NCI-H524 (cell line): ENCODE measurements at regions not wholly inside any gene's neighbourhood (a gene's known extent, or its start where the extent isn't known, plus 50 kb on each side); places are given as distances from the start of the nearest gene placed in this dataset.

Experiments used
- DNase-seq, 2 experiments: peaks; one replicate each; lab custom pipeline; 2025; lab: John Stamatoyannopoulos, UW

DNA sequence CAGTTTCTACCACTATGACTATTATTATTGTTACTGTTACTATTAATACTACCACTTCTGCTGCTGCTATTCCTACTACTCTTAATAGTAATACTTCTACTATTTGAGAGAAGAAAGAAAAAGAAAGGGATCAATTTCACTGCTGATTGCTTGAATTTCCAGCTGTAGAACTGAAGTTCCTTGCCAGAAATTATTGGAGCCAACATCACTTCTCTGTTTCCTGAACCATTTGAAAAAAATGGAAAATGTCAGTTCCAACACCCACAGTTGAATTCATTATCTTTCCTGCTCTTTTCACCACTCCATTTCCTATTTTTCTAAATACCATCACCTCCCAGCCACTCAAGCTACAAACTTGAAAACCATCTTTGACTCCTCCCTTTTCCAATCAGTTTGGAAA, 54.1 kb upstream of the PIK3C2G start:
- no peak for DNase-seq

DNA sequence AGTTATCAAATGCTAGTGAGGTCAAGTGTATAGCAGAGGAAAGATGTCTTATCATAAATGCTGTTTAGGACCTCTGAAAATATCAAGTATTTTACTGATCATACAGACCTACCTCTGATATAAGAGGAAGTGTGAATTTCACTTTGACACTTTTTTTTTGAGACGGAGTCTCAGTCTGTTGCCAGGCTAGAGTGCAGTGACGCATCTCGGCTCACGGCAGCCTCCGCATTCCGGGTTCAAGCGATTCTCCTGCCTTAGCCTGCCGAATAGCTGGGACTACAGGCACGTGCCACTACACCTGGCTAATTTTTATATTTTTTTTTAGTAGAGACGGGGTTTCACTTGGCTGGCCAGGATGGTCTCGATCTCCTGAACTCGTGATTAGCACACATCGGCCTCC, 55.1 kb upstream of the PIK3C2G start:
- no peak for DNase-seq

DNA sequence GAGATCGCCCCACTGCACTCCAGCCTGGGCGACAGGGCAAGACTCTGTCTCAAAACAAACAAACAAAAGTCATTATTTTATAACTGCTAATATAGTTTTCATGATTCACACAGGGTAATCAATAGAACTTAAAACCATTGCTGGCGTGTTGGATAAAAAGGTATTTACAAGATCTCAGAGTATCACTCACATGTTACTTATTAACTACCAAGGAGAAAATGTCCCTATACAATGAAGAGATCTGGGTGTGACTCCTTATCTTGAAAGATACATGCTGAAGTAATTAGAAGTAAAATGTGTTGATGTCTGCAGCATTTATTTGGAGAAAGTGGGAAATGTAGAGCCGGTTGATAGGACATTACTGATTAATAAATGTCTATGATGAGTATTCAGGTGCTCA, 57.3 kb upstream of the PIK3C2G start:
- DNase-seq, result no peak

DNA sequence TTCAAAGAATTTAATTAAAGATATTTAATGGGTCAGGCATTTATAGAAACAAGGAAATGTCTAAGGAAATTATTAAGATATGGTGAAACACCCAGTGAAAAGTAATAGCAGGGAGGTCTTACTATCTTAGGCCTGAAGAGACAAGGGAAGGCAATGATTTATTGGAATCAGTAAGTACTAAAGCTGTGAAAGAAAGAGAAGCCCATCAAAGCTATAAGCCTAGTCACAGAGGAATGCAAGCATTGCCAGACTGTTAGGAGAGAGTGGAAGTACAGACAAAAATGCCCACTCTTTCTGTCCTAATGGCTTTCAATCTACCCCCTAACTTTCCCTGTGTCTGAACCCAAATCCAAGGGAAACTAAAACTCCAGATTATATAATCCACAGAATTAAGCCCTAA, 69.2 kb upstream of the PIK3C2G start:
- no peak for DNase-seq

DNA sequence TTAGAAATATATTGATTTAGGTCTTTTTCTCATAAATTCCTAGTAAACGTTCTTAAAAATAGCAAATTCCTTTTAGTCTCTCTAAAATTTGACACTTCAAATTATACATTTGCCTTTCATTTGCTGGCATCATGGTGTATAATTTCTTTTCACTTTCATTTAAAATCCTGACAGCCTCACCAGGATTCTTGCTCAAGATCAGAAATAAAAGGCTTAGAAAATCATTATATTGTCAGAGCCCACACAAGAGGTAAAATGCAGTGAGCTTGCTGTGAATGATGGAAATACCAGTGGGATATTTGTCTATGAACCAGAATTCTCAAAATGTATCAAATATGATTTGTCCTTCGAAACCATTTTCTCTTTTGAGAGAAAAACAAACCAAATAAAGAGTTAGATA, 78.2 kb upstream of the PIK3C2G start:
- no peak for DNase-seq

DNA sequence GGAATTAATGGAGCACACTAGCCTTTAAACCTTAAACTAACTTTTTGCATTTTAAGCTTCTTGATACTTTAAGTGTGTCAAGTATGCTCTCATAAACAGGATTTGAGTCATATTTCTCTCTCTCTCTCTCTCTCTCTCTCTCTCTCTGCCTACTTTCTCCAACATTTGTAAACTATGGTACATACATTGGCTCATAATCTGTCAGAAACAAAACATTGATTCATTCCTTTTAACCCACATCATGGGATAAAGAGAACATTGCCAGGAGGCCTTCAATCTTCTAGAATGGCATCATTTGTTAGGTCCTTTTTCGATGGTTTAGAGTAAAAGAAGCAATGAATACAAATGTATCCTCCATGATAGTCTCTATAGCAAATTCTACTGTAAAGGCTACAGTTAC, 81.6 kb upstream of the RERGL start:
- no peak for DNase-seq

DNA sequence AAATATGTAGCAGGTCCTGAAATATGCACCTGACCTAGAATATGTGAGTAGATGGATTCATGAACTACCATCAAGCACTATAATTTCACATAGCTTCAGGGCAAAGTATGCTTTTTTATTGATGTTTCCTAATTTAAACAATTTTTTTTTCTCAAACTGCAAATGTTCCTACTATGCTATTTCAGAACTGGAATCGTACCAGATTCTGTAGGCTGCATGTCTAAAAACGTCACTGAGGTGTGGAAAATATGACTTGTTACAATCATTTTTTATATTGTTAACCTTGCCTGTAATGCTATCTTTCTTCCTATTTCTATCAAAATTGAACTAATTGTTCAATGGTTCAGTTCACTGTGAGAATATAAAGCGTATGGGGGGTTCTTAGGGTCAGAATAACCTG, 78.0 kb upstream of the RERGL start:
- DNase-seq, result no peak

DNA sequence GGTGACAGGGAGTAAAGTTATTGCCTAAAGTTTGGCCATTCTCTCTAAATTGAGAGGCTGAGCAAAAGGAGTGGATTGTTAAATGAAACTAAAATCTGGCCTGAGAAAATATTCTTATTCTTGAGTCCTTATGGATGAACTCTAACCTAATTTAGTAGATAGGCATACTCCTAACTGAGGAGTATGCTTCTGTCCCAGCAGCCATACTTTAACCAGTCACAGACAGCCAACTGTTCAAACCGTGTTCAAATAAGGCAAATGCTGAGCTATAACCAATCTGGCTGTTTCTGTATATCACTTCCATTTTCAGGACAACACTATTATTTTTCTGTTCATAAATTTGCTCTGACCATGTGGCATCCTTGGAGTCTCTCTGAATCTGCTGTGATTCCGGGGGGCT, 75.9 kb upstream of the RERGL start:
- DNase-seq, result no peak

DNA sequence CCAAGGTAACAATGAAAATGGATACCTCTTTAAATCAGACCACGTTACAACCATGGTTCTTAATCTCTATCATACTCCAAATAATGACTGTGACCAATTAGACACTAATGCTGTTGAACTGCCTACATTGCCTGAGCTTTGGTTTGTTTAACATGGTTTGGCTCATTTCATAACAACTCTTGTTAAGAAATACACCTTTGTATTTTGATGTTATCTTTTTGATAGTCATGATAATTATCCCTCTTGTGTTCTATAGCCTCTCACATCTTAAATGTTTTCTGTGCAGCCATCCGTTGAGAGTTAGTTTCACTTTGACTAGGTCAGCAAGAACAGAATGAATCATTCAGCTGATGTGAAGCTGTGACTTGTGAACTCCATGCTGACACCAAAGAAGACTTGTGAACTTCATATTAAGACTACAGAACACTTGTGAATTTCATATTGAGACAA, 75.5 kb upstream of the RERGL start:
- DNase-seq, result peak in 1 of 2 experiments; percentile 6

DNA sequence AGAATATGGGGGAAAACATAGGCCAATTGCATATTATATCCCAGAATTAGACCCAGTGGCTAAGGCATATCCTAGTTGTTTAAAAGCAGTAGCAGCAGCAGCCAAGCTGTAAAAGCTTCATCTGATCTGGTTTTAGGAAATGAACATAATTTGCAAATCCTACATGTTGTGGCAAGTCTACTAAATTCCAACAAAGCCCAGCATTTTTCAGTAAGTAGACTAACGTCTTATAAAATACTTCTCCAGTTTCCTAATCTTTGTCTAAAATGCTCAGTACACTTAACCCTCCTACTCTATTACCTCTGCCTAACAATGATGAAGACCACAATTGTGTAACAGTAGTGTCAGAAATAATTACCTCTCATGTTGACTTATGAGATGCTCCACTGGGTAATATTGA, 70.9 kb upstream of the RERGL start:
- DNase-seq, result no peak

DNA sequence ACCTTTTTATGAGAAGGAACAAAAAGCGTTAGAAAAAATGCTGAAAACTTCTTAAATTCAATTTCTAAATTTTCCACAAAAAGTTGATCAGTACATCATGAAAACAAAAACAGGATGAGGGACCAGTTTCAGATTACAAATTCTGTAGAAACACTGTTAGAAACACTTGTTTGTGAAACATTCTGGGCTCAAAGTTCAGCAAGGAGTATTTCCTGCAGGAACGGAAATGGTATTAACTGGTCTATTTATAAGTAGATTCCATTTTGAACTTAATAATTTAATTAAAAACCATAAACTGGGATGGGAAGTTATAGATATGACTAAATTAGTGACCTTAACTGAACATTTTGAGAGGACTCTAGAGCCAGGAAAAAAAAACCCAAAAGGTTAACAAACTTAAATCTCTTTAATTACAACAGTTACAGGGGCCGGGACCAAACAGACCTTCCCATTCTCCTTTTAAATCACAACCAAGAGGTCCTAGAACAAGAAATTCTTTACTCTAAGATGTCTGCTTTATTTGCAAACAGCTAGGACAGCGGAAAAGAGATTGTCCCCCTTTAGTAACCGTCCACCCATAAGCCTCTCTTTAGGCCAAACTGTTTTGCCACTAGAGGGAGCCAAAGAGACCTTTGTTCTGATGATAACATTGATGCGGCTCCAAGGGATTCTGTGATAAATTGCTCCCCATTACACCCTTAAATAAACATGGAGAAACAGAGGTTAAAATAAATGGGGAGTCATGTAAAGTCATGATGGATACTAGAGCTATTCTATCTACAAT, 69.0 kb upstream of the RERGL start:
- peak; percentile 30 to 39 for DNase-seq

DNA sequence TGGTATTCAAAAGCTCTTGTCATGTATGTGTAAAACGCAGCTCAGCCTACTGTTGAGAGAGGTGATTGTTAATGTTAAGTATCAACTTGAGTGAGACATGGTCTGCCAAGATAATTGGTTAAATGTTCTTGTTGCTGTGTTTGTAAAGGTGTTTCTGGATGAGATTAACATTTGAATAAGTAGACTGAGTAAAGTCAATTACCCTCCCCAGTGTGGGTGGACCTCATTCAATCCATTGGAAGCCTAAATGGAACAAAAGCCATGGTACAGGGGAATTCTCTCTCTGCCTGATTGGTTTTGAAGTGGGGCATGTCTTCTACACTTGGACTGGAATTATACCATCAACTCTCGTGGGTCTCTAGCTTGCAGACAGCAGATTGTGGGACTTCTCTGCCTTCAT, 63.8 kb upstream of the RERGL start:
- DNase-seq, result peak in 1 of 2 experiments; percentile 27

DNA sequence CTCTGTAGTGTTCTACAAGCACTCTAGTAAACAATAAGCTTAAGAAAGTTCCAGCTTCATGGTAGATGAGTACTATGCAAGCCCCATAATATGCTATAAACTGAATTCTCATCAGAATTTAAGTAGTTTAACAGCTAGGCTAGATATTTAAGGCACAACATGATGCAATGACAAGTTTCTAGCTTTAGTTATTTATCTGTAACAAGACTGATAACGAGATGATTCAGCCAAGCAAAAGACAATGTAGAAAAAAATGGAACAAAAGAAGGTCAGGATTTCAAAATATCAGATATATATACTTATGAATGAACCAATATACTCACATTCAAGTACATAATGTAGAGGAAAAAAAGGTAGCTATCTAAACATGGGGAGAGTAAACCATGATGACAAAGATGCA, 61.0 kb upstream of the RERGL start:
- no peak for DNase-seq

DNA sequence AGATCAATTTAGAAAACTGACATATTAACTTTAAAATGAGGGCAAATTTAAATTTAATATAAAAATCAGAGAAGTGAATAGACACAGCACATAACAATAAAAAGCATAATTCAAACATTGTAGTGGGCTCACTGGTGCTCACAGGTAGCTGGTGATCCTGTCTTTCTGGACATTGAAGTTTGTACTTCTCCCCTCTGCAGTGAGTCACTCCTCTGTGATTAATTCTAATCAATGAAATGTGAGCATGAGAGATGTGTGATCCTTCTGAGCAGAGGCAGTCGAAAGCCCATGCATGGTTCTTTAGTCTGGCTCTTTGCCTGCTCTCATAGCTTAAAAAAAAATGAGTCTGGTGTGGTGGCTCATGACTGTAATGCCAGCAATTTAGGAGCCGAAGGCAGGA, 59.0 kb upstream of the RERGL start:
- DNase-seq, result no peak

DNA sequence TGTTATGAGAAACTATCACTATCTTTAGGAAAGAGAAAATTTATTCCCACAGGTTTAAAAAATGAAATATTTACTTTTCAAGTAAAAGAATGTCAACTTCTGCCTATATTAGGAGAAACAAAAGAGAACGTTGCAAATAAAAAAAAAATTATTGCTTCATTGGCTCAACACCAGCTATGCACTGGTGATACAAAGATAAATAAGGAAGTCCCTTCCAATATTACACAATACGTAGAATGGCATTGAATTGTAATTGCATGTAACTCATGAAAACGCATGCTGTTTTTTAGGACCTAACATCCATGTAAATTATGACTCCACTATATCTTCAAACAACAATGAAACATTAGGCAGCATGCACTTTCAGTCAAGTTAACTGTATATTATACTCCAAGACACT, 56.4 kb upstream of the RERGL start:
- no peak for DNase-seq

DNA sequence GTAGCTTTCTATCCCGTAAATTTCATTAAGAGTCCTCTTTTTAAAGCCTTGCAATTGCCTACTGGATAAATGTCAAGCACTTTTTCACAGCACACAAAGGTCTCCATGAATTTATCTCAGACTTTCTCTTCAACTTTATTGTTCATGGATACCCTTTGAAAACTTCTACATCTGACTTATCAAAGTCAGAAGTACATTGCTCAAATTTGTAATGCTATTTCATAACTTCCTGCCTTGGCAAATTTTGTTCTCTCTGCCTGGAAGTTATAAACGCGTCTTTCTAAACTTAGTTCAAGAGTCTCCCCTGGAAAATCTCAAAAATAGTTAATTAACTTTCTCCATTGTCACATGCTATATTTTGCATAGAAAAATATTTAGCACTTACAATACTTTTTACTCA, 55.9 kb upstream of the RERGL start:
- no peak for DNase-seq

DNA sequence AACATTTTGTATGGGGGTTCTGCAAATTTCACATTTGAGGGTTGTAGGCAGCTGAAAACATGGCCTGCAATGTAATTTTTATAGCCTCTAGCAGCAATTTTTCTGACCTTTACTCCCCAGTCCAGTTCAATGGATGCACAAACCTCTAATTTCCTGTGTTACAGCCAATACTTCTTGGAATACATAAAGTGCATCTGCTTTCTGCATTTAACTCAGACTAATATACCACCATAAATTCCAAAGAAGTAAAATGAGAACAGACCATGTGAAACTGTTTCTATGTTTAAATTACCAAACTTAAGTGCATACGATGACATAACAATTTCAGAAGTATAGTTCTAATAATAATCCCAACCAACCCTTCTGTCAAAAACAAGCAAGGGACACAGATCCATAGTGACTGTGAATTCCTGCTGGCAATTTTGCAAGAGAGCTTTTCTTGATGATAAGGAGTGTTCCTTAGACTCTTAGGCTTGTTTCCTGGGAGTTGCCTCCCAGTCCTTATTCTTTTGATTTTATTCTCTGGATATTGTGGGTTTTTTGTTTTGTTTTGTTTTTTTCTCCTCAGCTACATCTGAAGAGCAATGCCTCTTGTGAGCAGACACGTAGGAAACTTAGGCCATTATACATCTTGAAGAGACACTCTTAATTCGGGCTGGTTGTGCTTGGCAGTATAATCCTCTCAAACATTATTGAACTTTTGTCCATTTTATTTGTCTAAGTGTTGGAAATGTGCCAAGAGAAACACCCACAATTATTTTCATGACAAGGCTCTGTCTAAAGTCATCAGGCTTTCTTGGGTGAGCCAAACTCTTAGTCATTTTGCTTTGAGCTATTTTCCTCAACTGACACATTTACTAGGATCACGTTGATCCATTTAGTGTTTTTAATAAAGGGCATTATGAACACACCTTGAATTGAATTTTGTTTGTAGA, 51.3 kb upstream of the RERGL start:
- no peak for DNase-seq

DNA sequence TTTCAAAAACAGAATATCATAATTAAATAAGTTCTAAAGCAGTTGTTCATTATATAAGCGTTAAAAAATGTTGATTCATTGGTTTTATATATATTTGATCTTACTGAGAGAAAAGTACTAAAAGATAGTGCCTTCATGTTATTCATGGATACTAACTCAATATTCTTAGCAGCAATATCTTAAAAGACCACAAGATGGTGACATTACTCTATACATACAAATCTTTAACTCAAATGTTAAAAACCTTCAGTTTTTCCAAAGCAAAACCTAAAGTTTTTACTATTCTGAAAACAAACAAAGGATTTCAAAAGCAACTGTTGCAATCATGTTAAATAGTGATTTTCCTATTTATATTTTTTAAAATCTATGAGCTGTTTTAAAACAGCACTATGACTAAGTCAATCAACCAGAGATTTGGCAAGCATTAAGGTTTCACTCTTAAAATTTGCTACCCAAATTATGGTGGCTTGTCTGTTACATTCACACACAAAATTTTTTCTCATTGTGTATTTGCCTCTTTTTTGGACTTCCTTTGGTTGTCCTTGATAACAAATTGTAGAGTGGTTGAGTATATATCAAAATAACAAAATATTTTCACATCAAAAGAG, 50.1 kb upstream of the RERGL start:
- peak in 1 of 2 experiments; percentile 31 for DNase-seq
